ENCODE measurements at regions not wholly inside any gene's neighbourhood (a gene's known extent, or its start where the extent isn't known, plus 50 kb on each side); places are given as distances from the start of the nearest gene placed in this dataset.

DNA sequence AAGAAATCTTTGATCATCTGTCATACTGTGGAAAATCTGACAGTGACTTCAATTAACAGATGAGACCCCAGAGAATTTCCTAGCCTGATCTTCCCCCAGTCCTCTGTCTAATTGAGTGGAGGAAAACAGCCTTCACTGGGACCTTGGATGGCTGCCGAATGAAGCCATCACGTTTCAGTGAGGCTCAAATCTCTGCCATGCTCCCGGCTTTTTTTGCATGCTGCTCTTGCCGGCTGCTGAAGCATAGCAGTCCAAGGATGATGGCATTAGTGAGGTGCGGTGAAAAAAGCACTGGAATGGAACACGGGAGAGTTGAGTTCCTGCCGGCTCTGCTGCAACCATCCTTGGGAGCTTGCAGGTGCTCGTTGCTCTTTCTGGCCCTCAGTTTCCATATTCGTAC lies 430.5 kb downstream of the SLC4A3 start:
- Histone ChIP-seq H3K4me2 (ENCODE audit: low read length) (no peak overlapping the region), H4K20me1 (ENCODE audit: insufficient read depth, low read length) (no peaks in the 10 kb centered on the region), H3K4me3 (ENCODE audit: low read depth, low read length, poor library complexity, severe bottlenecking) (no peak overlapping the region), H3K9me2 (ENCODE audit: low read depth, low read length) (no peaks in the 10 kb centered on the region), H3K36me3 (ENCODE audit: insufficient read depth, low read length) (no peaks in the 10 kb centered on the region), H3K27me3 (ENCODE audit: insufficient read depth, low read length) (no peaks in the 10 kb centered on the region), H3K4me1 (ENCODE audit: insufficient read depth, low read length, severe bottlenecking) (no peaks in the 10 kb centered on the region), H2AFZ (ENCODE audit: low read length) (no peak overlapping the region), H3K79me2 (ENCODE audit: insufficient read depth, low read length) (no peaks in the 10 kb centered on the region), H3K9ac (ENCODE audit: low read length) (no peak overlapping the region), H3F3A (ENCODE audit: insufficient read depth, low read length) (no peaks in the 10 kb centered on the region), H3K27ac (ENCODE audit: low read depth, low read length, poor library complexity, severe bottlenecking) (no peak overlapping the region), H3K9me3 (ENCODE audit: low read length) (no peaks in the 10 kb centered on the region)
- TF ChIP-seq EZH2 (IDR thresholded peaks at IDR 0.05; ENCODE audit: borderline replicate concordance, low read length) = no peak
- TF ChIP-seq, protein P1, sequence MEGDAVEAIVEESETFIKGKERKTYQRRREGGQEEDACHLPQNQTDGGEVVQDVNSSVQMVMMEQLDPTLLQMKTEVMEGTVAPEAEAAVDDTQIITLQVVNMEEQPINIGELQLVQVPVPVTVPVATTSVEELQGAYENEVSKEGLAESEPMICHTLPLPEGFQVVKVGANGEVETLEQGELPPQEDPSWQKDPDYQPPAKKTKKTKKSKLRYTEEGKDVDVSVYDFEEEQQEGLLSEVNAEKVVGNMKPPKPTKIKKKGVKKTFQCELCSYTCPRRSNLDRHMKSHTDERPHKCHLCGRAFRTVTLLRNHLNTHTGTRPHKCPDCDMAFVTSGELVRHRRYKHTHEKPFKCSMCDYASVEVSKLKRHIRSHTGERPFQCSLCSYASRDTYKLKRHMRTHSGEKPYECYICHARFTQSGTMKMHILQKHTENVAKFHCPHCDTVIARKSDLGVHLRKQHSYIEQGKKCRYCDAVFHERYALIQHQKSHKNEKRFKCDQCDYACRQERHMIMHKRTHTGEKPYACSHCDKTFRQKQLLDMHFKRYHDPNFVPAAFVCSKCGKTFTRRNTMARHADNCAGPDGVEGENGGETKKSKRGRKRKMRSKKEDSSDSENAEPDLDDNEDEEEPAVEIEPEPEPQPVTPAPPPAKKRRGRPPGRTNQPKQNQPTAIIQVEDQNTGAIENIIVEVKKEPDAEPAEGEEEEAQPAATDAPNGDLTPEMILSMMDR (IDR thresholded peaks at IDR 0.05; ENCODE audit: low read length) = no peak

DNA sequence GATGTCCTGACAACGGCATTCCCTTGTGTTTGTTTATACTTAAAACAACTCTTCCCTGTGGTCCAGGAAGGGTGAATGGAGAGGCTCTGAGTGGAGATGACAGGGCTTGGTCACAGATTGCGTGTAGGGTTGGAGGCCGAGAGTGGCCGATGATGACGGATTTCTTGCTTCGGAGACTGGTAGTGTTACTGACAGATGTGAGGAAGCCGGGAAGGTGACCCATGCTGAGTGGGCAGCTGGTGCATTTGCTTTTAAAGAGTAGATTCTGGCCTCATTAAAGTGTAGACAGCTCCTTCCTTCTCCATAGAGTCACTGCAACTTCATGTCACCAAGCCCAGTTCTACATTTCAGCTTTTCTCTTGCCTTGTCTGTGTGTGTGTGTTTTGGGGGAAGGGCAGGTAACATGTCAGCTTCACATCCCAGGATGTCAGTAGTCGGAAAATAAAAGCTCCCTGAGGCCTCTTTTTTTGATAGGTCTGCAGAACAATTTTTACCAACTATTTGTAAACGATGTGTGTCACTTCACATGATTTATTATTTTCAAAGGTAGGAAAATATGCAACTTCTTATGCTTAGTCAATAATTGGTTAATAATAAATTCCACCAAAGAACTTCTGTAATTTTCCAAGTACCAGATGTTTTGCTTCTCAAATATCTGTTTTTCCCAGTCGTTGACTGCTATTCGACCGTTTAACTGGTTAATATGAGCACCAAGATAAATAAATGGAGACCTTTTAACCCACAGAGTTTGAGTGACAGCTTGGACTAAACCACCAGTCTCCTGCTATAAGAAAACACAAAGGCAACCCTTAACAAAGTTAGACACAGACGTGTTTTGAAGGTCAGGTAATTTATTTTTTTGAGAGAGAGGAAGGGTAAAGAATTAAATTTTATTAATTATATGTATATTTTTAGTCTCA lies 436.9 kb downstream of the SLC4A3 start:
- H4K20me1 ChIP-seq (ENCODE audit: insufficient read depth, low read length) = no peaks in the 10 kb centered on the region
- H3K27me3 ChIP-seq (ENCODE audit: insufficient read depth, low read length) = no peaks in the 10 kb centered on the region
- H3K9me3 ChIP-seq (ENCODE audit: low read length) = no peaks in the 10 kb centered on the region
- no peaks in the 10 kb centered on the region for H3K79me2 ChIP-seq (ENCODE audit: insufficient read depth, low read length)
- H3K36me3 ChIP-seq (ENCODE audit: insufficient read depth, low read length) = no peaks in the 10 kb centered on the region
- TF ChIP-seq, protein P1 (IDR thresholded peaks at IDR 0.05; ENCODE audit: low read length) = no peak
- no peak for TF ChIP-seq EZH2 (IDR thresholded peaks at IDR 0.05; ENCODE audit: borderline replicate concordance, low read length)
- no peaks in the 10 kb centered on the region for H3K4me1 ChIP-seq (ENCODE audit: insufficient read depth, low read length, severe bottlenecking)
- no peak overlapping the region for H3K4me2 ChIP-seq (ENCODE audit: low read length)
- no peaks in the 10 kb centered on the region for H3K9me2 ChIP-seq (ENCODE audit: low read depth, low read length)
- H3K27ac ChIP-seq (ENCODE audit: low read depth, low read length, poor library complexity, severe bottlenecking) = no peak overlapping the region
- H3K9ac ChIP-seq (ENCODE audit: low read length) = no peak overlapping the region
- no peak overlapping the region for H3K4me3 ChIP-seq (ENCODE audit: low read depth, low read length, poor library complexity, severe bottlenecking)
- H2AFZ ChIP-seq (ENCODE audit: low read length) = no peak overlapping the region
- no peaks in the 10 kb centered on the region for H3F3A ChIP-seq (ENCODE audit: insufficient read depth, low read length)

DNA sequence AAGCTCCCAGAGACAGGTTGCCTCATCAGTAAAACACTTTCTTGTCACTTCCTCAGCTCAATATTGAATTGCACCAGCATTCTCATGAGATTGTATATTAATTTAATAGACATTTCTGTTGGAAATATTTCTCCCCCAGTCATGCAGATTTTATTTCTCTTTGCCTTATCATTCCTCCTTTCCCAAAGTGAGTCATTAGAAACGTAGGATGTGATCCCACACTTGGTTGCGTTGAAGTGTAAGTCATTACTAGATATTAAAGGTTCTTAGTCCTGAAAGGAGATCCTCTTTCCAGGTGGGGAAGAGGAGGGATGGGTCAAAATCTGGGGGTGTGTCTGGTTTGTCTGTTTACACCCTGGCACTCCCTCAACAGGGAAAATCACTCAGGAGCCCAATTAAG lies 438.2 kb downstream of the SLC4A3 start:
- H4K20me1 ChIP-seq (ENCODE audit: insufficient read depth, low read length) = no peaks in the 10 kb centered on the region

More for the DNA sequence above, 438.2 kb downstream of the SLC4A3 start:
- Histone ChIP-seq H3K27me3 (ENCODE audit: insufficient read depth, low read length) (no peaks in the 10 kb centered on the region), H3K9ac (ENCODE audit: low read length) (no peak overlapping the region), H3K9me2 (ENCODE audit: low read depth, low read length) (no peaks in the 10 kb centered on the region), H3K27ac (ENCODE audit: low read depth, low read length, poor library complexity, severe bottlenecking) (no peak overlapping the region), H3K9me3 (ENCODE audit: low read length) (no peaks in the 10 kb centered on the region), H3K4me2 (ENCODE audit: low read length) (no peak overlapping the region), H3K79me2 (ENCODE audit: insufficient read depth, low read length) (no peaks in the 10 kb centered on the region), H3F3A (ENCODE audit: insufficient read depth, low read length) (no peaks in the 10 kb centered on the region), H2AFZ (ENCODE audit: low read length) (no peak overlapping the region), H3K4me3 (ENCODE audit: low read depth, low read length, poor library complexity, severe bottlenecking) (no peak overlapping the region), H3K4me1 (ENCODE audit: insufficient read depth, low read length, severe bottlenecking) (no peaks in the 10 kb centered on the region), H3K36me3 (ENCODE audit: insufficient read depth, low read length) (no peaks in the 10 kb centered on the region)
- TF ChIP-seq EZH2 (IDR thresholded peaks at IDR 0.05; ENCODE audit: borderline replicate concordance, low read length) = no peak
- TF ChIP-seq, protein P1 (IDR thresholded peaks at IDR 0.05; ENCODE audit: low read length) = no peak

Data from OCI-LY1 (cell line).